ENCODE measurements at regions not wholly inside any gene's neighbourhood (a gene's known extent, or its start where the extent isn't known, plus 50 kb on each side); places are given as distances from the start of the nearest gene placed in this dataset.

DNA sequence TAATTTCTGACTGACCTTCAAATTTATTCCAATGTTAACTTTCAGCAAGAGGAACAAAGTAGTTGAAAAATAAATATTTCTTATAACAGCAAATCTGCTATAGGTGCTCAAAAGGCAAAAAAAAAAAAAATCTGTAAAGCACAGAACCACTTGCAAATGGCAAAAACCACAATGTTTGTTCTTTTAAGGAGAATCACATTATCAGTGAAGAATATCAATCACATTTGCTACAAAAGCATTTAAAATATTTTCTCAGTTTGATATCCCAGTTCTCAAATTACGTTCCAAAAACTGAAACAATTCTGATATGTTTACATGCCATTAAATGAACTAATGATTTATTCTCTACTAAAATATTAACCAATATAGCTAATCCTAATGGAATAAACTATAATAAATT is 163.3 kb downstream of the METTL4 start:
- DNase-seq, result no peak
- H3K4me3 ChIP-seq (ENCODE audit: insufficient read depth, low read depth, low read length), result no peak overlapping the region
- H3K36me3 ChIP-seq (replicated peaks; ENCODE audit: control insufficient read depth, insufficient read depth, low read length), result no peaks in the 10 kb centered on the region
- H3K27me3 ChIP-seq (ENCODE audit: control insufficient read depth, insufficient read depth, low read length), result no peaks in the 10 kb centered on the region

DNA sequence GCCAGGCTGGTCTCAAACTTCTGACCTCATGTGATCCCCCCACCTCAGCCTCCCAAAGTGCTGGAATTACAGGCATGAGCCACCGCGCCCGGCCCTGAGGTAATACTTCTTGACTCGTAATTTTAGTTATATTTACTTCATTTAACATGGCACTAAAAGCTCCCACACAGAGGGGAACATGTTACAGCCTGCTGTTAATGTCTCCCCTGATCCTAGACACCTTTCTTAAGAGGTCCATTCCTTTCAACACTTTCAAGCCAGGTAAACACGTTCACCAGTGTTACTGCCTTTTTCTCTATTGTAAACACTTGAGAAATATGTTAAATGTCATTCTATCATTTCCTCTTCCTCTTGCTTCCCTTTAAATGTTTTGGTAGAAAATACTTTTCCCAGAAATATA is 161.4 kb downstream of the METTL4 start:
- H3K36me3 ChIP-seq (replicated peaks; ENCODE audit: control insufficient read depth, insufficient read depth, low read length), result no peaks in the 10 kb centered on the region
- H3K27me3 ChIP-seq (ENCODE audit: control insufficient read depth, insufficient read depth, low read length), result no peaks in the 10 kb centered on the region
- no peak overlapping the region for H3K4me3 ChIP-seq (ENCODE audit: insufficient read depth, low read depth, low read length)
- DNase-seq, result no peak

DNA sequence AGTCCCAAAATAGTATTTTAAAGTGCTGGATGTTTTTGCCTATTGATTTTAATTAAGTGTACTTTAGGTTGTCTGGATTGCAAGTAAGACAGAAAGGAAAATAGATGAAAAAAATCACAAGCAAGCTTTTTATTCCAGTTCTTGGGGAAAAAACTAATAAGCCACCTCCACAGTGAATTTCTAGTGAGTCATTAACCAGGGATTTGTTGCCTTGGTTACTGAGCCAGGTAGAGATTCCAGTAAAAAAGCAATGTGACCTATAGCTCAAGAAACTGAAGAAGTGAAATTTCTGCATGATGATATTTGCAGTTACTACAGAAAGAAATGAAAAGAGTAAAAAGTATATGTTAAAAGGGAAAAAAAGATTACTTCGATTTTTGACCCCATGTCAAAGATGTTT is 160.6 kb downstream of the METTL4 start:
- H3K36me3 ChIP-seq (replicated peaks; ENCODE audit: control insufficient read depth, insufficient read depth, low read length), result no peaks in the 10 kb centered on the region
- no peak overlapping the region for H3K4me3 ChIP-seq (ENCODE audit: insufficient read depth, low read depth, low read length)
- no peaks in the 10 kb centered on the region for H3K27me3 ChIP-seq (ENCODE audit: control insufficient read depth, insufficient read depth, low read length)
- no peak for DNase-seq

DNA sequence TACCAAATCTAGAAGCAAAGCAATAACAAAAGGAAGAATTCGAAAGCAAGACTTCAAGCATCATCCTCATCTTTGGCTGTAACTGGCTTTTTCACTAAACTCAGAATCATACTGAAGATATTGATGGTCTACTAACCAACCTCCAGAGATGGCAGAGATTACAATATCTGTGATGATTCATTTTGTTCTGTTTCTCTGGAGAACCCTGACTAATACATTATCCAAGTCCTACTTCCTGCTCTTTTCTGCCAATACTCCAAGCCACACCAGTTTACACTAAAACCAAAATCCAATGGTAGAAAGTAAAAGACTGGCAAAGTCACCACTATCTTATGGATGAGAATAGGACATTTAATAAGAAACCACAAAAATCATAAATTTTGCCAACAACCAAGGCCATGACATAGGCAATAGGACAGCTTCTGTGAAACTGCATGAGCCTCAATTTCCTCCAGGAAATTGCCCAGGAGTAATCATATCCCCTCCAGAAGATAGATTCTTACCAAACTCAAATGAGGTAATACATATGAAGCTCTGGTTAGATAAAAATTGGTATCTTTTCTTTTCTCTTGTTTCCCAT is 159.8 kb downstream of the METTL4 start:
- Histone ChIP-seq H3K36me3 (replicated peaks; ENCODE audit: control insufficient read depth, insufficient read depth, low read length) (no peaks in the 10 kb centered on the region), H3K4me3 (ENCODE audit: insufficient read depth, low read depth, low read length) (no peak overlapping the region), H3K27me3 (ENCODE audit: control insufficient read depth, insufficient read depth, low read length) (no peaks in the 10 kb centered on the region)
- no peak for DNase-seq

DNA sequence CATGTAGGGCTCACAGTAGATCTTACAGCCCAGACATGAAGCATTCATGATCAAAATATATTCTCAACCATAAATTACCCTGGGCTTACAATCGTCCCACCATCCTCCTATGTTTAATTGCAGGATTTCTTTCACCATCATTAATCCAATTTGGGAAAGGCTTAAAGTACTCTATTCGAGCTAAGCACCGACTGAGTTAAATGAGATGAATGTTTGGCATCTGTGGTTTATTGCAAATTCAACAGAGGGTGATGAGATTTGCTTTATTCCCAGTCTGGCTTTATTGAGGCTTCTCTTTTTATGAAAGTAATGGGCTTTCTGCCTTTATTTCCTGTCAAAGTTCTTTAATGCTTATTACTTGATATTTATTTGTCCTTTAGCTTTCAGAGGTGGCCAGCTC is 159.0 kb downstream of the METTL4 start:
- no peak overlapping the region for H3K4me3 ChIP-seq (ENCODE audit: insufficient read depth, low read depth, low read length)
- no peaks in the 10 kb centered on the region for H3K27me3 ChIP-seq (ENCODE audit: control insufficient read depth, insufficient read depth, low read length)
- H3K36me3 ChIP-seq (replicated peaks; ENCODE audit: control insufficient read depth, insufficient read depth, low read length), result no peaks in the 10 kb centered on the region
- no peak for DNase-seq

DNA sequence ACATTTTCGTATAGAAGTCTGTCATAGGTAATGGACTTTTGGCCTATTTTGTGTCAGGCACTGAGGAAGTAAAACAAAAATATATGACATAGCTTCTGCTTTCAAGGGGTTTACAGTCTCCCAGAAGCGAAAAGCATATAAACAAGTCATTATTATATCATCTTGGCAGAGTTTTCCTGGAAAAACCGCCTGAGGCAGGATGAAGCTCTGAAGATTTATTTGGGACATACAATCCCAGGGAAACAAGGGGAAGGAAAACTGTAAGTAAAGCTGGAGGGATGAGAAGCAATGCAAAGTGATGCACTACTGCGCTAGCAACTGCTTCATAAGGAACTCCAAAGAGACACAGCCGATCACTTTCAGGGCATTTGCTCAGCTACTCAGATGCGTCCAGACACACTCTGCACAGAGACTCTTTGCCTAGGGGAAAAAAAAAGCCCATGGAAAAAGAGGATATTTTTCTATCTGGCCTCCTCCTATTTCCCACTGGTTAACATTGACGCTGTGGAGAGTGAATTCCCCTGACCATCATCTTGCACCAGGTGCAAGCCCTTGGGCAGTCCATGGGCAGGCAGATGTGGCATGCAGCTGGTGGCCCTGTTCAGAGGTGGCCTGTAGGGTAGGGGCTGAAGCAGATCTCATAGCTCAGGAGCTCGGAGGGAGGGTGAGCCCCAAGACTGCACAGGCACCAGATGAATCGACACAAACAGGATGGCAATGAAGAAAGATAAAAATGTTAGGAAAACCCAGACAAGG is 158.1 kb downstream of the METTL4 start:
- H3K36me3 ChIP-seq (replicated peaks; ENCODE audit: control insufficient read depth, insufficient read depth, low read length), result no peaks in the 10 kb centered on the region
- DNase-seq, result no peak
- H3K4me3 ChIP-seq (ENCODE audit: insufficient read depth, low read depth, low read length), result no peak overlapping the region
- H3K27me3 ChIP-seq (ENCODE audit: control insufficient read depth, insufficient read depth, low read length), result no peaks in the 10 kb centered on the region

DNA sequence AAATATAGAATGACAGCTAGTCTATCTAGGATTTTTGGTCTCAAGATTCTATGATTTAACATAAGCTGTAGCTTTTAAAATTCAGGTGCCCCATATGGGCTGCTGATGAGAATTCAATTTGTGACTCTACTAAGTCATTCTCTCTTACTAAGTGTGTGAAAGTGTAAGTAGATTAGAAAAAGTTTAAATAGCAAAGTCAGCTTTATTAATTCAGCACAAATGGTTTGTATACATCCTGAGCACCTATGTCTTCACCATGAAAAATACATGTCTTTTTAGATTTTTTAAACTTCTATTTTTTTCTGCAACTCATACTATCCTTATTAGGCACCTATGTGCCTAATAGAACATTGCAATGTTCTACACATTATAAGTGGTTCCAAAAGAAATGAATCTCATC is 157.1 kb downstream of the METTL4 start:
- DNase-seq, result no peak
- Histone ChIP-seq H3K27me3 (ENCODE audit: control insufficient read depth, insufficient read depth, low read length) (no peaks in the 10 kb centered on the region), H3K36me3 (replicated peaks; ENCODE audit: control insufficient read depth, insufficient read depth, low read length) (no peaks in the 10 kb centered on the region), H3K4me3 (ENCODE audit: insufficient read depth, low read depth, low read length) (no peak overlapping the region)

DNA sequence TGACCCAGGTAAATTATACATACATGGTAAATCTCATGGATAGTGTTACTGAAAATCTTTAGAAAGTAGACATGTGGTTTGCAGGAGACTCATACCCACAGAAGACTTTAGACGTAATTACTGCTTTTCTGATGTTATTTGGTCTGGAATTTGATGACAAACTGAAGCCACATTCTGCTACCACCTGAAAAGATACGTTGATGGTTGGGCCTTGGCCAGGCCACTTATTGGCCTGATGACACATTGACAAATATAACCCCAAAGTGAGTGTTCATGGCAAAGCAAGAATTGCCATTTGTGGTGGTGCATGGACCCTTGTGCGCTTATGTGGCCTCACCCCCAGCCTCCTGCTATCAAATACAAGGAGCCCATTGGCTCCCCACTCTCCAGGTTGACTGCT is 155.6 kb downstream of the METTL4 start:
- DNase-seq, result no peak
- Histone ChIP-seq H3K36me3 (replicated peaks; ENCODE audit: control insufficient read depth, insufficient read depth, low read length) (no peaks in the 10 kb centered on the region), H3K4me3 (ENCODE audit: insufficient read depth, low read depth, low read length) (no peak overlapping the region), H3K27me3 (ENCODE audit: control insufficient read depth, insufficient read depth, low read length) (no peaks in the 10 kb centered on the region)

DNA sequence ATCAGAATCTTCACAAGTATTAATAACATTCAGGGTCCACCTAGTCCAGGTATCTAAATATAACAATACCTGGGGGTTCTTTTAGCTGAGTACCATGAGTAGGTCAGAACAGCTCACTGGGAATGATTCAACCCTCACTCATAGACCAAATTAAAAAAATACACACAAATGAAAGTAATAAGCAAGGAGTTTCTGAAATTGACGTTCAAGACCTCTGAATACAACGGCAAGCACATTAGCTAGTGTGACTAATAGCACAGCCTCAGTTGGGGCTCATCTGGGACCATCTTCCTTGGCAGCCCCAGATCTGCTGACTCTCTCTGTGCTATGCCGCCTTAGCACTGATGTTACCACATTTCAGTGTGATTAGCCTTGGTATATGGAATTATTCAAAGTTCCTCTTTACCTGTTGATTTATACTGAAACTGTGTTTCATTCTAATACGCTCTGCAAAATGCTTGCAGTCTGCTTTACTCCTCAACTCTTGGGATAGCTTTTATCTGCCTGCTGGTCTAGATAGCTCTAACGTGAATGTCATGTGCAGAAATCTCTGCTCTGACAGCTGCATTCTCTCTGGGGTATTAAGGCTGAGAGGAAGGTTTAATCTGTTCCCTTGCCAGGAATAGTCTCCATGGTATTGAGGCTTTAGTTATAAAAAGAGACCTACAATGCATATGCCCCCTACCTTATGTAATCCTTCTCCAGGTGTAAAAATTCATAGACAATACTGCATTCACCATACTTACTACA is 153.3 kb downstream of the METTL4 start:
- Histone ChIP-seq H3K4me3 (ENCODE audit: insufficient read depth, low read depth, low read length) (no peak overlapping the region), H3K36me3 (replicated peaks; ENCODE audit: control insufficient read depth, insufficient read depth, low read length) (no peaks in the 10 kb centered on the region), H3K27me3 (ENCODE audit: control insufficient read depth, insufficient read depth, low read length) (no peaks in the 10 kb centered on the region)
- no peak for DNase-seq

DNA sequence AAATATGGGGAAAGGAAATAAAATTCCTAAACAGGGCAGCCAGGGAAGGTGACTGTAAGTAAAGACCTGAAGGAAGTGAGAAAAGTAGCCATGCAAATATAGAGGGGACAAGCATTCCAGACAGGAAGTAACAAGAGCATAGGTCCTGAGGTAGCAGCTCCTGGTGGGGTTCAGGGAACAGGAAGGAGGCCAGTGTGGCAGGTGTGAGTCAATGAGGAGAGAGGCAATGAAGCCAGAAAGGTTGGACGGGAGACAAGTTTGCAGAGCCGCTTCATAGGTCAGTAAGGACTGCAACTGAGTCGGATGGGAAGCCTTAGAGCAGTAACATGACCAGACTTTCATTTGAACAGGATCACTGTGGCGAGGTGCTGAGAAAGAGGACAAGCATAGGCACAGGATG is 150.9 kb downstream of the METTL4 start:
- Histone ChIP-seq H3K4me3 (ENCODE audit: insufficient read depth, low read depth, low read length) (no peak overlapping the region), H3K36me3 (replicated peaks; ENCODE audit: control insufficient read depth, insufficient read depth, low read length) (no peaks in the 10 kb centered on the region), H3K27me3 (ENCODE audit: control insufficient read depth, insufficient read depth, low read length) (no peaks in the 10 kb centered on the region)
- no peak for DNase-seq

DNA sequence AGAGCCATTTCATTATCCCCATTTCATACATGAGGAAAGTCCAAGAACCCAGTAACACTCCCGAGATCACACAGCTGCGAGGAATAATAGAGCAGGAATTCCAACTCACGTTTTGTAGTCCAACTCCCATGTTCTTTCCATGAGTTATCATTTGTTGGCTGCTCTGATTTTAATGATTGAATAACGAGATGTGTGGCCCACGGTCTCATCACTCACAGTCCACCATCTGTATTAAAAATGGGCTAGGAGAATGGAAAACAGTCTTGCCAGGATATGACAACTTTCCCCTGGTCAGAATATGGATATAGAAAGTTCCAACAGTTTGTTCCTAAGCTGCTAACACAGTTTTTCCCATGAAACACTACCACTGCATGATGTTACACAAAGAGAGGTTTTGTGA is 147.5 kb downstream of the METTL4 start:
- DNase-seq, result no peak
- Histone ChIP-seq H3K4me3 (ENCODE audit: insufficient read depth, low read depth, low read length) (no peak overlapping the region), H3K36me3 (replicated peaks; ENCODE audit: control insufficient read depth, insufficient read depth, low read length) (no peaks in the 10 kb centered on the region), H3K27me3 (ENCODE audit: control insufficient read depth, insufficient read depth, low read length) (no peaks in the 10 kb centered on the region)

DNA sequence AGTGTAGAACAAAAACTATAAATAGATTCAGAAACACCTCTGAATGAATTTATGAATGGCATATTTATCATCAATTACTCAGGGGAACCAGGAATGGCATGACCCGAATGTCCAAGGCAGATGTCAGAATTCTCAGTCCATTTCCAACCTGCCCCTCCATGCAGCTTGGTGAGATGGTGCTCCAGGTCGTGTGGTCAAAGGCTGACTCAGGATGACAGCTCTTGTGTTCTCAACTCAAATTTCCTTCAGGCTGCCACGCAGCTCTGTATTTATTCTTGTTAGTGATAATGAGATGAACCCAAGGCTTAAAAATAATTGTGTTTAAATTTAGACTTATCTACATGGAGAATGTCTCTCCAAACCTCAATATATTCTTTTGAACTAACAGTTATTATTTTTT is 146.9 kb downstream of the METTL4 start:
- no peaks in the 10 kb centered on the region for H3K36me3 ChIP-seq (replicated peaks; ENCODE audit: control insufficient read depth, insufficient read depth, low read length)
- DNase-seq, result no peak
- no peaks in the 10 kb centered on the region for H3K27me3 ChIP-seq (ENCODE audit: control insufficient read depth, insufficient read depth, low read length)
- no peak overlapping the region for H3K4me3 ChIP-seq (ENCODE audit: insufficient read depth, low read depth, low read length)

DNA sequence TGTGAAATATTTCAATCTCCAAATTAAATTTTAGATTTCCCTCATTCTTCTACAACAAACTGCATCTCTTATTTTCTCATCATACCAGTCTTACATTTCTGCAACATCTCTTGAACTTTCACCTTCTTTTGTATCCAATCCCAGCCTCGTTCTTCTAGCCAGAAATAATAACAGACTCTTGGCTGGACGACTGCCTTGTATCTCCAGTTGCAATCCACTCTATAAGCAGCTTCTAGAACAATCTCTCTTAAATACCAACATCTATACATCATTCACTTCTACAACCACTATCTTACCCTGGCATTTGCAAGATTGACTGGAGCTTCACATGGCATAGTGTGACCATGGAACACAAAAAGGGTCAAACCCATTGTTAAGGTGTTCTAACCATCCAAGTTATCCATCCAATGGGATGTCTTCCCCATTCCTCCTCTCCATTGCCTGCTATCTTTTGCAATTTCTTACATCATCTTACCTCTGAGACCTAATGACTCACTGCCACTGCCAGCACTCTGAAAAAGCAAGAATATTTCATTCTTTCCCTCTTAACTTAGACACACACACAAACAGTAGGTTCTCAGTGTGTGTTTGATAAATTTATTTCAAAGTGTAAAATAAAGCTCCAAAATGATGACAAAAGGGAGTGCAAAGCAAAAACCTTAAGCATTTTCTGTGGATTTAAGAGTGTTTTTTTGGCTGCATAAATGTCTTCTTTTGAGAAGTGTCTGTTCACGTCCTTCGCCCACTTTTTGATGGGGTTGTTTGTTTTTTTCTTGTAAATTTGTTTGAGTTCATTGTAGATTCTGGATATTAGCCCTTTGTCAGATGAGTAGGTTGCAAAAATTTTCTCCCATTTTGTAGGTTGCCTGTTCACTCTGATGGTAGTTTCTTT is 145.6 kb downstream of the METTL4 start:
- Histone ChIP-seq H3K27me3 (ENCODE audit: control insufficient read depth, insufficient read depth, low read length) (no peaks in the 10 kb centered on the region), H3K4me3 (ENCODE audit: insufficient read depth, low read depth, low read length) (no peak overlapping the region), H3K36me3 (replicated peaks; ENCODE audit: control insufficient read depth, insufficient read depth, low read length) (no peaks in the 10 kb centered on the region)
- no peak for DNase-seq

DNA sequence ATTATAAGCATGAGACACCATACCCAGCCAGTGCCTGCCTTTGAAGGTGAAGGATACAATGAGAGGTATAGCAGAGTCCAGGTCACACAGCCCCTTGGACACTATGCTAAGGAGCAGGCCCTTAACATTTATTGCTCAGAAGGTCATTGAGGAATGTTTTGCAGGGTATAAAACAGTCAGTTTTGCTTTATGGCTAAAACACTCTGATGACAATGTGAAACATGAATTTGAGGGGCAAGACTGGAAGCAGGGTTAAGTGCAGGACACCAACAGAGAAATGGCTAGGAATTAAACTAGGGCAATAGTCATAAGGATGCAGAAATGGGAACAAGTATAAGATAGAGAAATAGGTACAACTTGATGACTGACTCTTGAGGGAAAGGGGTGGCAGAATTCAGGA is 141.1 kb downstream of the METTL4 start:
- Histone ChIP-seq H3K36me3 (replicated peaks; ENCODE audit: control insufficient read depth, insufficient read depth, low read length) (no peaks in the 10 kb centered on the region), H3K4me3 (ENCODE audit: insufficient read depth, low read depth, low read length) (no peak overlapping the region), H3K27me3 (ENCODE audit: control insufficient read depth, insufficient read depth, low read length) (no peaks in the 10 kb centered on the region)
- no peak for DNase-seq

All from H7 (cell line).